Mesothelial cell of epicardium (in vitro differentiated cells): ENCODE measurements at regions not wholly inside any gene's neighbourhood (a gene's known extent, or its start where the extent isn't known, plus 50 kb on each side); places are given as distances from the start of the nearest gene placed in this dataset.

ENCODE experiments used
- DNase-seq, 2 experiments: peaks; one replicate each; pipeline ENCODE4 v3.0.0; 2021; ENCODE audit warnings: low spot score in 2 of 2; ENCODE audit not compliant: unreplicated experiment in 2 of 2
- H3K27ac Mint-ChIP-seq: 2 replicates; pipeline ENCODE4 v1.8.0; 2021; ENCODE audit warnings: mixed read lengths
- H3K27me3 Mint-ChIP-seq: 2 replicates; pipeline ENCODE4 v1.8.0; 2021; ENCODE audit warnings: low read depth, mixed read lengths
- H3K36me3 Mint-ChIP-seq: 2 replicates; pipeline ENCODE4 v1.8.0; 2021; ENCODE audit warnings: mixed read lengths
- H3K4me1 Mint-ChIP-seq: 2 replicates; pipeline ENCODE4 v1.8.0; 2021; ENCODE audit warnings: mixed read lengths
- H3K4me3 Mint-ChIP-seq: 2 replicates; pipeline ENCODE4 v1.8.0; 2021; ENCODE audit warnings: mild to moderate bottlenecking, moderate library complexity, mixed read lengths
- H3K9me3 Mint-ChIP-seq: 2 replicates; pipeline ENCODE4 v1.8.0; 2021; ENCODE audit warnings: mixed read lengths
- TF ChIP-seq, protein P1 (sequence below): fragments of 200-600 bp; sonication (generic); IDR thresholded peaks from one replicate; pipeline ENCODE4 v1.5.0; 2021; ENCODE audit warnings: antibody characterized with exemption; ENCODE audit not compliant: unreplicated experiment

DNA sequence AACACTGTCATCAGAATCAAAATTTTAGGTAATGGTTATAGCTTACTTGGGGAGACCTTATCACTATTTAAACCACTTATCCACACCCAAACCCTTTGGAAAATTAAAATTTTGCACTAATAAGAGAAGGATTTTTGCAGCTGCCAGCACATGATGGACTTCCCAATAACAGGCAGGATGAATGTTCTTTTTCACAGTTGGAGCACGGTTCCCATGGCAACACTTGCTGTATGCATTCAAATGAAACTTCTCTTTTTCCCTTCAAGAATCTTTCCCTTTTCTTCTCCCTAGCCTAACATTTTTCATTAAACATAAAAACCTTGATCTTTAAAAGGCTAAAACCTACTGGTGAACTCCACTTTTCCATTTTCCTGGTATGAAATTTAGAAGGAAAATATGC, 768.2 kb downstream of the KCTD8 start:
- Mint-ChIP-seq H3K9me3 (no peaks in the 10 kb centered on the region), H3K36me3 (no peaks in the 10 kb centered on the region), H3K27ac (no peak overlapping the region), H3K4me1 (peaks cover 2% of the 10 kb centered on the region), H3K27me3 (no peaks in the 10 kb centered on the region), H3K4me3 (no peak overlapping the region)
- DNase-seq, result no peak
- TF ChIP-seq, protein P1, sequence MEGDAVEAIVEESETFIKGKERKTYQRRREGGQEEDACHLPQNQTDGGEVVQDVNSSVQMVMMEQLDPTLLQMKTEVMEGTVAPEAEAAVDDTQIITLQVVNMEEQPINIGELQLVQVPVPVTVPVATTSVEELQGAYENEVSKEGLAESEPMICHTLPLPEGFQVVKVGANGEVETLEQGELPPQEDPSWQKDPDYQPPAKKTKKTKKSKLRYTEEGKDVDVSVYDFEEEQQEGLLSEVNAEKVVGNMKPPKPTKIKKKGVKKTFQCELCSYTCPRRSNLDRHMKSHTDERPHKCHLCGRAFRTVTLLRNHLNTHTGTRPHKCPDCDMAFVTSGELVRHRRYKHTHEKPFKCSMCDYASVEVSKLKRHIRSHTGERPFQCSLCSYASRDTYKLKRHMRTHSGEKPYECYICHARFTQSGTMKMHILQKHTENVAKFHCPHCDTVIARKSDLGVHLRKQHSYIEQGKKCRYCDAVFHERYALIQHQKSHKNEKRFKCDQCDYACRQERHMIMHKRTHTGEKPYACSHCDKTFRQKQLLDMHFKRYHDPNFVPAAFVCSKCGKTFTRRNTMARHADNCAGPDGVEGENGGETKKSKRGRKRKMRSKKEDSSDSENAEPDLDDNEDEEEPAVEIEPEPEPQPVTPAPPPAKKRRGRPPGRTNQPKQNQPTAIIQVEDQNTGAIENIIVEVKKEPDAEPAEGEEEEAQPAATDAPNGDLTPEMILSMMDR, result no peak

DNA sequence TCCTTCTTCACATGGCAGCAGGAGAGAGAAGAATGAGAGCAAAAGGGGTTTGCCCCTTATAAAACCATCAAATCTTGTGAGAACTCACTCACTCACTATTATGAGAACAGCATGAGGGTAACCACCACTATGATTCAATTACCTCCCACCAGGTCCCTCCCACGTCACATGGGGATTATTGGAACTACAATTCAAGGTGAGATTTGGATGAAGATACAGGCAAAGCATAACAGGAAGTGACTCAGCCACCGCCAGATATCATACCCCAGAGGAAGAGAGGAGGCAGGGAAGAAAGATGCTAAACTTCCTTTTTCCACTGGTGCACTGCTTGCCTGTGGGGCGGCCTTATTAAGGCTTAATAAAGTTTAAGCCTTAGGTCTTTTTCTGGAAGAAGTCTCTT, 766.1 kb downstream of the KCTD8 start:
- Mint-ChIP-seq H3K27ac (no peak overlapping the region), H3K9me3 (no peaks in the 10 kb centered on the region), H3K36me3 (no peaks in the 10 kb centered on the region), H3K27me3 (no peaks in the 10 kb centered on the region), H3K4me3 (no peak overlapping the region), H3K4me1 (no peaks in the 10 kb centered on the region)
- DNase-seq, result no peak
- TF ChIP-seq, protein P1, result no peak

DNA sequence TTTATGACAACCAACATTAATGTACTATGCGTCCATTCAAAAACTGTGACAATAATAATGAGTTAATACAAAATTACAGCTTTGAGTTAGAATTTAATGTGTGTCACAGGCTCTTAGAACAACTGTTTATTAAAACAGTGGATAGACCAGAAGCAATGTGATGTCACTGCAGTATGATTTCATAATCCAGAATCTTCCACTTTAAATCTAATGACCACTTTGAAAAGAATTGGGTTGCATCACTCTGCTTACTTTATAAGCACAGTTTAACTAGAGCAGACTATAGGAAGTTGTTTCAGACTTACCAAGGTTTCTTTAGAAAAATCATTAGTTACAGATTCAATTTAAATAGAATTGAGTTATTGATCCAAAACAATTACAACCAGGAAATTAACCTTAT, 758.5 kb downstream of the KCTD8 start:
- H3K4me3 Mint-ChIP-seq, result no peak overlapping the region
- H3K9me3 Mint-ChIP-seq, result peaks cover 26% of the 10 kb centered on the region
- H3K36me3 Mint-ChIP-seq, result no peaks in the 10 kb centered on the region
- TF ChIP-seq, protein P1, result no peak
- DNase-seq, result no peak
- no peaks in the 10 kb centered on the region for H3K27me3 Mint-ChIP-seq
- no peaks in the 10 kb centered on the region for H3K4me1 Mint-ChIP-seq
- H3K27ac Mint-ChIP-seq, result no peak overlapping the region

DNA sequence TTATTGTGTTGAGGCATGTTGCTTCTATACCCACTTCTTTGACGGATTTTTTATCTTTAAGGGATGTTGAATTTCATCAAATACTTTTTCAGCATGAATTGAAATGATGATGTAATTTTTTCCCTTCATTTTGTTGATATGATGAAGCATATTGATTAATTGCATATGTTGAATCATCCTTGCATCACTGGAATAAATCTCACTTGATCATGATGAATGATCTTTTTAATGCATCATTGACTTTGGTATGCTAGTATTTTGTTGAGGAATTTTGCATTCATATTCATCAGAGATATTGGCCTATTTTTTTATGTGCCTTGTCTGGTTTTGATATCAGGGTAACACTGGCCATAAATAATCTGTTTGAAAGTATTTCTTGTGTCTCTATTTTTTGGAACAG, 754.7 kb downstream of the KCTD8 start:
- Mint-ChIP-seq H3K36me3 (no peaks in the 10 kb centered on the region), H3K9me3 (peaks cover 35% of the 10 kb centered on the region), H3K4me1 (no peaks in the 10 kb centered on the region), H3K27me3 (no peaks in the 10 kb centered on the region), H3K27ac (no peak overlapping the region), H3K4me3 (no peak overlapping the region)
- TF ChIP-seq, protein P1, result no peak
- no peak for DNase-seq

DNA sequence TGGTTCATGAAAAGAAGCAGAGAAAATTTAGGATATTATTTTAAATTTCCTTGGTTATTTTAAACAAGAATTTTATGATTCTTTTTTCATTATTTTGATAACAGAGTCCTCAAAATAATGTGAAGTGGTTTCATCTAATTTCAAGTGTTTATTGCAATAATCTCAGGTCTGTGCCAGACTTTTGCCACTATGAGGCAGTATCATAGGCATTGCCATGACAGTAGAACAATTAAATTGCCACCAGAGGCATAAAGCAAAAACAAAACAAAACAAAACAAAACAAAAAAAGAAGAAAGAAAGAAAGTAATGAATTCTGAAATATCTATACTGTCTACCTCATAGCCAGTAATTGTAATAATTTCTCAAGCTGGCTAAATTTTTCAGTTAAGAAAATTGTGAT, 739.2 kb downstream of the KCTD8 start:
- no peak overlapping the region for H3K4me3 Mint-ChIP-seq
- DNase-seq, result no peak

More for the DNA sequence above, 739.2 kb downstream of the KCTD8 start:
- Mint-ChIP-seq H3K27ac (no peak overlapping the region), H3K27me3 (peaks cover 2% of the 10 kb centered on the region), H3K9me3 (peaks cover 16% of the 10 kb centered on the region), H3K4me1 (no peaks in the 10 kb centered on the region), H3K36me3 (no peaks in the 10 kb centered on the region)
- TF ChIP-seq, protein P1, result no peak
